Stimulated activated memory B cell treated with anti-CD40 and anti-IgM and Interleukin-4, amounts not matched to agents 10 μg/mL and 1 μg/mL and 100 μg/mL, for 72 hours (primary cell): ENCODE measurements at regions not wholly inside any gene's neighbourhood (a gene's known extent, or its start where the extent isn't known, plus 50 kb on each side); places are given as distances from the start of the nearest gene placed in this dataset.
"Not testable (repeated sequence)": the region's sequence is repeated elsewhere in the genome, so short reads cannot be mapped to it uniquely, and the experiment has no call there.

Source experiments
- ATAC-seq: fragments of 150-1000 bp; cut with Tn5 transposase; 2 replicates; pipeline ENCODE4 v1.10.0; 2021
- H3K27ac Mint-ChIP-seq: one replicate; pipeline ENCODE4 v1.8.0; 2022; ENCODE audit warnings: mild to moderate bottlenecking, mixed read lengths
- H3K27me3 Mint-ChIP-seq: one replicate; pipeline ENCODE4 v1.8.0; 2022; ENCODE audit warnings: mixed read lengths
- H3K36me3 Mint-ChIP-seq: one replicate; pipeline ENCODE4 v1.8.0; 2022; ENCODE audit warnings: mixed read lengths
- H3K4me1 Mint-ChIP-seq: one replicate; pipeline ENCODE4 v1.8.0; 2022; ENCODE audit warnings: mixed read lengths
- H3K4me3 Mint-ChIP-seq: one replicate; pipeline ENCODE4 v1.8.0; 2022; ENCODE audit warnings: mild to moderate bottlenecking, moderate library complexity, mixed read lengths
- H3K9me3 Mint-ChIP-seq: one replicate; pipeline ENCODE4 v1.8.0; 2022; ENCODE audit warnings: mixed read lengths

DNA sequence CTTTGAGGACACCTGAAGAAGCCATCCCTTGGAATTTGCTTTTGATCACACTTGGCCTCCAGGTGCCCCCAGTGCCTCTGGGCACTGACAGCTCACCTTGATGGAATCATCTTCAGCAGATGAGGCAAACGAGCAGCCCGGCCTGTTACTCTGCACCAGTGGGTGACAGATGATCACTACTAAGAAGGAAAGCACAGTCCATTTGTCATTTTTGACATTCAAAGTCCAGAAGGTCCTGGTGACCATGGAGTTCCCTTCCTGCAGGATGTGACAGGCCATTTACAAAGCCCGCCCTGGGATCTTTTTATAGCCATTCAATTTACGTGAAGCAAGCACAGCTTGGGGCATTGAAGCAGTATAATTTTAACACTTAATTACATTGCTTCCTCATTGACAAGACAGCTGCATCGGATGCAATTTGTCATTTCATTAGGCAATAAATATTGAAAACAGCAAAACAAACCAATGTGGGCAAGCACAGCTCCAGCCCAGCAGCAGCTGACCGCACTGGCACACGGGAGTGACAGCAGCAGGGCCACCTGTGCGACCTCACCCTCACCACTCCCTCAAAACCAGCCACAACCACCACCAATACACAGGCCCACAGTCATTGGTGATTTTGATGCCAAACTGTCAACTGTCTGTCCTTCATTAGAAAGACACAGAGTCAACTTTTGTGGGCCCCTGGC, 76.0 kb upstream of the SLC66A3 start:
- H3K36me3 Mint-ChIP-seq, result no peaks in the 10 kb centered on the region
- peaks cover 7% of the 10 kb centered on the region for H3K9me3 Mint-ChIP-seq
- ATAC-seq, result no peak
- no peak overlapping the region for H3K27ac Mint-ChIP-seq
- no peak overlapping the region for H3K4me3 Mint-ChIP-seq
- no peaks in the 10 kb centered on the region for H3K4me1 Mint-ChIP-seq
- H3K27me3 Mint-ChIP-seq, result peaks cover 46% of the 10 kb centered on the region

DNA sequence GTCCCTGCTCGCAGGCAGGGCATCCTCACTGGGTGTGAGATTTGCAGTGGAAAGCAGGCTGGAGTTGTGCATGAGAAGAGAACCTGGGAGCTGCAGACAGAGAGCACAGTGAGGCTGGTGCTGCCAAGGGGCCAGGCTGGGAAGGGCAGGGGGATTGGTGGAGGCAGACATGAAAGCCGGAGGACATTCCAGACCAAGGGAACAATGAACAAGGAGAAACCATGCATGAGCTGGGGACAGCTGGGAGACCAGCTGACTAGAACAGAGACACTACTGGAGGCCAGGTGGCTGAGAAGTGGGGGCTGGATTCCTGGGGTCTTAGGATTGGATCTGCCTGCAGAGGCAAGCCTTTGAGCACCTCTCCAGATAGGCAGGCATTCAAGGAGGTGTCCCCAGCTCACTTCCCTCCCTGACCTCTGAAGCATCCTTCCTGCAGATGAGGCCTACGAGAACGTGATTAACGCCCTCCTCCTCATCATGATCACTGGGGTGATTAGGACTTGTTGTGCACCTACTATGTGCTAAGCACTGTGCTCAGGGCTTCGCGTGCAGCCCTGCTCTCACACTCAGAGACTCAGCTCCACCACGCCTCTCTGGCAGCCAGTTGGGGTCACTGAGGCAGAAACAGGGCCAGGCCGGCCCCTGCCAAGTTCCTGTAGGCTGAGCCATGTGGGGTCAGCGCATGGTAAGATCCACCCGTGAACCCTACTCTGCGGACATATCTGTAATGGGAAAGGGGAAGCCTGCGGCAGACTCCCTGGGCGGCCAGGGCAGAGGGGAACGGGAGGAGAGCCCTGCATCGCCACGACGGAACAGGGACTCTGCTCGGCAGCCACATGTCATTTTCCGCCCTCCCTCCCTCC, 74.8 kb upstream of the SLC66A3 start:
- Mint-ChIP-seq H3K27ac (no peak overlapping the region), H3K9me3 (peaks cover 7% of the 10 kb centered on the region), H3K36me3 (no peaks in the 10 kb centered on the region), H3K4me3 (no peak overlapping the region), H3K4me1 (no peaks in the 10 kb centered on the region), H3K27me3 (peaks cover 58% of the 10 kb centered on the region)
- ATAC-seq, result peak; percentile 32

DNA sequence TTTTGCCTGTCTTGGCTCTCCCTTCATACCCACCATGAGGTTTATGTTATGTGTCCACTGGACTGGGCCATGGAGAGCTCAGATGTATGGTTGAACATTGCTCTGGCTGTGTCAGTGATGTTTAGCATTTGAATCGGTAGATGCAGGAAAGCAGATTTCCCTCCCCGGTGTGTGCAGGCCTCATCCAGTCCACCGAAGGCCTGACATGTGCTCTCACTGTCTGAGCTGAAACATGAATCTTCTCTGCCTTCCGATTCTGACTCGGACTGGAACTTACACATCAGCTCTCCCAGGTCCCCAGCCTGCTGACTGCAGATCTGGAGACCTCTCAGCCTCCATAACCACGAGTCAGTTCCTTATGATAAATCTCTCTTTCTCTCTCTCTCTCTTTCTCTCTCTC, 72.4 kb upstream of the SLC66A3 start:
- H3K27me3 Mint-ChIP-seq, result peaks cover 65% of the 10 kb centered on the region
- H3K27ac Mint-ChIP-seq, result no peak overlapping the region
- H3K4me1 Mint-ChIP-seq, result no peaks in the 10 kb centered on the region
- no peaks in the 10 kb centered on the region for H3K36me3 Mint-ChIP-seq
- no peak overlapping the region for H3K4me3 Mint-ChIP-seq
- no peak for ATAC-seq
- peaks cover 7% of the 10 kb centered on the region for H3K9me3 Mint-ChIP-seq

DNA sequence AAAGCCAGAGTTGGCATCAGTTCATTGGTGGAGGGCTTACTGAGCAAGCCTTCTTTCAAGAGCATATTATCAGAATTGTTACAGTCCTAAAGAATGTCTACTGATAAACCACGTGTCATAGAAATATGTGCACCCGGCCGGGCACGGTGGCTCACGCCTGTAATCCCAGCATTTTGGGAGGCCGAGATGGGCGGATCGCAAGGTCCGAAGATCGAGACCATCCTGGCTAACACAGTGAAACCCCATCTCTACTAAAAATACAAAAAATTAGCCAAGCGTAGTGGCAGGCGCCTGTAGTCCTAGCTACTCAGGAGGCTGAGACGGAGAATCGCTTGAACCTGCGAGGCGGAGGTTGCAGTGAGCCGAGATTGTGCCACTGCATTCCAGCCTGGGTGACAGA, 66.4 kb upstream of the SLC66A3 start:
- not testable (repeated sequence) for H3K27ac Mint-ChIP-seq, H3K4me1 Mint-ChIP-seq, H3K9me3 Mint-ChIP-seq, H3K4me3 Mint-ChIP-seq, H3K36me3 Mint-ChIP-seq, ATAC-seq
- peaks cover 53% of the 10 kb centered on the region for H3K27me3 Mint-ChIP-seq

DNA sequence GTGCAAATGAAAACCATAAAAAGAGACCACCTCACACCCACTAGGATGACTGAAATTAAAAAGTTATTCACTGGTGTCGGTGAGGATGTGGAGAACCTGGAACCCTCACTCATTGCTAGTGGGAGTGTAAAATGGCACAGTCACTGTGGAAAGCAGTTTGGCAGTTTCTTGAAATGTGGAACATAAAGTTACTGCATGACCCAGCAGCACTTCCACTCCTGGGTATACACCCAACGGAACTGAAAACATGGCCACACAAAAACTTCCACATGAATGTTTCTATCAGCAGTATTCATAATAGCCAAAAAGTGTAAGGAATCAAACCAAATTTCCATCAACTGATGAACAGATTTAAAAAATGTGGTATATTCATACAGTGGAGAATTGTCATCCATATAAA, 65.1 kb upstream of the SLC66A3 start:
- Mint-ChIP-seq H3K27me3 (peaks cover 42% of the 10 kb centered on the region), H3K36me3 (no peaks in the 10 kb centered on the region), H3K9me3 (no peaks in the 10 kb centered on the region), H3K4me3 (no peak overlapping the region), H3K4me1 (no peaks in the 10 kb centered on the region), H3K27ac (no peak overlapping the region)
- ATAC-seq, result no peak

DNA sequence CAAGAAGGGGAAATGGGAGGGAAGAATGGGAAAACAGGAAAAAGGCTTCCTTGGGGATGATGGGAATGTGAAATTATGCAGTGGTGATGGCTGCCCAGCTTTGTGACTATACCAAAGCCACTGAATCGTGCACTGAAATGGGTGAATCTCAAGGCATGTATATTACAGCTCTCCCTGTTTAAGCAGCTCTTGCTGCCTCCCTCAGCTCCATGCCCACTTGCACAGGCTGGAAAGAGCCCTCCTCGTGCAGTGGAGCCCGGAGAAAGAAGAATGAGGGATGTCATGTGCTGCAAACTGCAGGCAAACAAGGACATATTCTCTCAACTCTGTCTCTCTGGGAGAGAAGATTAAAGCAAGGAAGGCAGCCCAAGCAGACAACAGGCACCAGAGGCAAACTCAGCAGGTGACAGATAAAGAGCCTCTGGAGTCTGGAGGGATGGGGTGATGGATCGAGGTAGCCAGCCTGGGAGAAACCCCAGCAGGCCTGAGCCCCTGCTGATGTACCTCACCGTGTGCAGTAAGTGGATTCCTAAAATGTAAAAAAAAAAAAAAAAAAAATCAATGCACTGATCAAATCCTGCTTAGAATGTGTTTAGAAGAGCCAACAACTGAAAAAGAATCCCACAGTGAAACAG, 62.4 kb upstream of the SLC66A3 start:
- peaks cover 22% of the 10 kb centered on the region for H3K27me3 Mint-ChIP-seq
- H3K27ac Mint-ChIP-seq, result no peak overlapping the region
- no peak overlapping the region for H3K4me3 Mint-ChIP-seq
- H3K4me1 Mint-ChIP-seq, result no peaks in the 10 kb centered on the region
- H3K36me3 Mint-ChIP-seq, result no peaks in the 10 kb centered on the region
- ATAC-seq, result no peak
- H3K9me3 Mint-ChIP-seq, result no peaks in the 10 kb centered on the region

DNA sequence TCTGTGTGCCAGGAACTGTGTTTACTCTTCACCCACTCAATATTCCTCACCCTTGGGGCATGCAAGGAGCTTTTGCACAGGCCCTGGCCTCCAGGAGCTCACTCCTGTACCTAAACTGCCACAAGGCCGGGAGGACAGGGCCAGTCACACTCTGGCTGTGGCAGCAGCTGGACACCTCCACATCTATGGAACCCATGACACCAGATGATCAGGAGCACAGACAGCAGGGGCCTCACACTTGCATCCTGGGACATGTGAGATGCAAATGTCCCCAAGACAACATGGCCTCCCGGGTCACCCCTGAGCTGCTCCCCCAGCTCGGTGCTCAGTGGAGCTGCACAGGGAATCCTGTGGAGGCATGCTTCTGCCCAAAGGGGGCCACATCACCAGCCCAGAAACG, 61.8 kb upstream of the SLC66A3 start:
- Mint-ChIP-seq H3K9me3 (no peaks in the 10 kb centered on the region), H3K27ac (no peak overlapping the region), H3K4me1 (no peaks in the 10 kb centered on the region), H3K4me3 (no peak overlapping the region), H3K36me3 (no peaks in the 10 kb centered on the region), H3K27me3 (peaks cover 19% of the 10 kb centered on the region)
- ATAC-seq, result no peak

DNA sequence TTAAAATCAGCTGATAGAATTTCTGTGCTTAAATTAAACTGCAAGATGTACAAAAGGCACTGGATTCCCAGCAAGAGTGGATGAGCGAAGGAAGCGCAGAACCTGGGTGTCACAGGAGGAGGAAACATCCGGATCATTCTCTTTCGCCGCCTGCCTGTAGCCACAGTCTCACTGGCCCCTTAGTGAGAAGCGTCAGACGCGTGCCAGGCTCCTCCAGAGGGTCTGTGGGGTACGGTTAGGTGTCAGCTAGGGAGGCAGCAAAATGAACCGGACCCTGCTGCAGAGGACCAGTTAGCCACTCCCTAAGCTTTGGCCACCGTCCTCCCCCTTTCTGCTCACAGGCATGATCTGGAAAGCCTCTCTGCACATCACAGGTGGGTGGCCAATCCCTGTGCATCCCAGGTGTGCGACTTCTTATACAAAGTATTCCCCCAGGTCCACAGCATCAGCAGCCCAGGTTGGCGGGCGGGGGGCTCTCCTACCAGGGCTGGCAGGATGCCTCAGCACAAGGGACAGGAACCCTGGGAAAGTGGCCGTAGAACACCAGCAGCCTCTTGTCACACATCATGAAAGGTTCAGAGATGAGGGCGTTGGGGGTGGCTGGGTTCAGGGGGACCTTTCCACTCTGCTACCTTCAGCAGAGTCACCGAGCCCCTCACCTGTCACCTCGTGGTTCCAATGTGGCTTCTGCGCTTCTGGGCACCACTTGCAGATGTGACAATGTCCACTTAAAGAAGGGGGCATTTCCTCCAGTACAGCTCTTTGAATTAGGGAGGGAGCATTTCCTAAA, 61.1 kb upstream of the SLC66A3 start:
- Mint-ChIP-seq H3K27ac (no peak overlapping the region), H3K36me3 (no peaks in the 10 kb centered on the region), H3K4me1 (no peaks in the 10 kb centered on the region), H3K9me3 (no peaks in the 10 kb centered on the region), H3K4me3 (no peak overlapping the region), H3K27me3 (peaks cover 21% of the 10 kb centered on the region)
- no peak for ATAC-seq

DNA sequence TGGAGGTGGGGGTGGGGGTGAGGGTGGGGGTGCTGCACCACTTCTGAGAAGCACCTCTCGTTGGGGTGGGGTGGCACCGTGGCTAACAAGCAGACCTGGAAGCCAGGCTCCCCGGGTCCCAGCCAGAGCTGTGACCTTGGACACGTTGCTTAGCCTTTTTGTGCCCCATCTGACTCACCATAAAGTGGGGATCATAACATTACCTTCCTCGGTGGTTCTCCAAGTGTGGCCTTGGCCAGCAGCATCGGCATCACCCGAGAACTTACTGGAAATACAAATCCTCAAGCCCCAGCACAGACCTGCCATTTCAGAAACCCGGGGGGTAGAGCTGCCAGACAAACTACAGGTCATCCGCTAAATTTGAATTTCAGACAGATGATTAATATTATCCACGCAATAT, 58.7 kb upstream of the SLC66A3 start:
- no peaks in the 10 kb centered on the region for H3K9me3 Mint-ChIP-seq
- no peak for ATAC-seq
- no peaks in the 10 kb centered on the region for H3K36me3 Mint-ChIP-seq
- peaks cover 42% of the 10 kb centered on the region for H3K27me3 Mint-ChIP-seq
- no peaks in the 10 kb centered on the region for H3K4me1 Mint-ChIP-seq
- H3K4me3 Mint-ChIP-seq, result no peak overlapping the region
- no peak overlapping the region for H3K27ac Mint-ChIP-seq

DNA sequence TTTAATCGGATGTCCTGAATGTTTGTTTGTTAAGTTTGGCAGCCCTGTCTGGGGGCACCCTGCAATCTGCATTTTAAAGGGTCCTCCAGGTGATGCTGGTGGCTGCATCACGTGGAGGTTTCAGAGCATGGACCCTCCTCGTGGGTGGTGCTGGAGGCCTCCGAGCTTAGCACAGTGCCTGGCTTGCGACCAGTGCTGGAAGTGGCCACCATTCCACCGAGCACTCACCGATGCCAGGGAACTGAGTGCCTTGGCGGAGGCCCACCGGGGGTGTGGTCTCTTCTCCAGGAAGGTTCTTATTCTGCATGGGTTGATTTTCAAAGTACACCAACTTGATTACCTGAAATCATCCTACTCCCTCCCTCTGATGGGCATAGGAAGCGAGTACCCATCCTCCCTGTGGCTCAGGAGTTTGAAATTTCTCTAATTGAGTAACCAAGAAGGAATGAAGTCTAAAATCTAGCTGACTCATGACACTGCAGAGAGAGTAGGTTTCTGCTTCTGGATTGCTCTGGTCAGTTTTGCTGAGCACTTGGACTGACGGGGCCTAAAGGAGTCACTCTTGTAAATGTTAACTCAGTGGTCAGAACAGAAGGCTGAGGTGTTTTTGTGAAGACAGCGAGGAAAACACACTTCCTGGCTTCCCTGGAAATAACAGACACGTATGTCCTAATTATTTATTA, 58.1 kb upstream of the SLC66A3 start:
- no peaks in the 10 kb centered on the region for H3K9me3 Mint-ChIP-seq
- ATAC-seq, result no peak
- H3K4me3 Mint-ChIP-seq, result no peak overlapping the region
- no peak overlapping the region for H3K27ac Mint-ChIP-seq
- H3K36me3 Mint-ChIP-seq, result no peaks in the 10 kb centered on the region
- H3K4me1 Mint-ChIP-seq, result no peaks in the 10 kb centered on the region
- peaks cover 46% of the 10 kb centered on the region for H3K27me3 Mint-ChIP-seq

DNA sequence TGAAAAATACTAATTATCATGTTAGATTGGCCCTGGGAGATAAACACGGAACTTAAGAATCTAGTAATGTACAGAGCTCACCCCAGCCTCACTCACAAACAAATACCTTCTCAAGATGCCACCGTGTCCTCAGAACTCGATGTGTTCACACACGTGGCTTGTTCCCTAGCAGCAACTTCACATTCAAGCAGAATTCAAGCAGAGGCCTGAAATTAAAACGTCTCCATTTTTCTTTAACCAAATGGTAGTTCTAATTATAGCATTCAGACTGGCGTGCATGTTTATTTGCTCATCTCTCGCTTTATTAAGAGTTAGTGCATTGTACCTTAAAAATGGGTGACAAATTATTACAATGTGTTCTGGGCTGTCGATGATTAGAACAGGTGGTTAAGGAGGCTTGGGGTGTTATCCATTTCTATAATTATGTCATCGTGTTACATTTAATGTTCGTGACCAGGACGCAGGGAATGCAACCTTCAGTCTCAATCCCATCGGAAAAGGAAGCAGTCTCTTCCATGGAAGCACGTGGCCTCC, 57.3 kb upstream of the SLC66A3 start:
- H3K36me3 Mint-ChIP-seq, result no peaks in the 10 kb centered on the region
- H3K27ac Mint-ChIP-seq, result no peak overlapping the region
- H3K27me3 Mint-ChIP-seq, result peaks cover 45% of the 10 kb centered on the region
- no peak overlapping the region for H3K4me3 Mint-ChIP-seq
- H3K9me3 Mint-ChIP-seq, result no peaks in the 10 kb centered on the region
- no peaks in the 10 kb centered on the region for H3K4me1 Mint-ChIP-seq
- ATAC-seq, result no peak

DNA sequence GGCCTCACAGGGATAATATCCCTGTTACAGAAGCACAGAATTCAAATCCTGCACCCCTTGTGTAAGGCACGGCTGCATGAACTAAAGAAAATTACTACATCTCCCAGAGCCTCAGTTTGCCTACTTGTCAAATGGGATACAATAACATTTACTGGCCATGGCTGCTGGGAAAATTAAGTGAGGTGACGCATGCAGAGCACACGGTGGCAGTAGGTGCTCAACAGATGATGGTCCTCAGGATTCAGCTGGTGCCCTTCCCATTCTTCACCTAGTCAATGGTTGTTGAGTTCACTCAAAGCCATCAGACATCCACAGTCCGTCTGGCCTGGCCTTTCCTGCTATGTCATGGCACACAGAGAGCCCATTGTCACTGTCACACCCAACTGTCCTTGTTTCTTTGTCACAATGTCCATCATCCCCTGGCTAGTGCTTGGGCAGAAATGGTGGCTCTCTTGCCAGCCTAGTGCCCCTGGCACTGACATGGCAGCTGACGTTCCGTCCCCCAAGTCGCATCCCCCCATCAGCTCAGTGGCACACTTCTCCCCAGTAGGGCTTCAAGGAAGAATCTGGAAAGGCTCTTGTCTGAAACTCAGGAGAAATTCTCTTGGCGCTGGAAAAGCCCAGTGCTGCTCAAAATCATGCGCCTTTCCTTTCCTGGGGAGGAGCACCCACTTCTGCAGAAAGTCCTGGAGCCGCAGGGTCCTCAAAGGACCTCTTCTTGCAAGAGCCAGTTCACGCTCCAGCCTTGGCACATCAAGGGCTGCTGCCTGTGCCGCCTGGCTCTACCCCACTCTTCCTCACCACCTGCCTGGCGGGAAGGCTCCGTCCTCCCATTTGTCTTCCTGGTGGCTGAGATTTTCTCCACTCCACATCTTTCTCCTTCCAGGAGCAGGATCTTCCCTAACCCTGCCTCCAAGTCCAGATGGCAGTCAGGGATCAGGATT, 55.9 kb upstream of the SLC66A3 start:
- H3K27ac Mint-ChIP-seq, result no peak overlapping the region
- H3K36me3 Mint-ChIP-seq, result no peaks in the 10 kb centered on the region

DNA sequence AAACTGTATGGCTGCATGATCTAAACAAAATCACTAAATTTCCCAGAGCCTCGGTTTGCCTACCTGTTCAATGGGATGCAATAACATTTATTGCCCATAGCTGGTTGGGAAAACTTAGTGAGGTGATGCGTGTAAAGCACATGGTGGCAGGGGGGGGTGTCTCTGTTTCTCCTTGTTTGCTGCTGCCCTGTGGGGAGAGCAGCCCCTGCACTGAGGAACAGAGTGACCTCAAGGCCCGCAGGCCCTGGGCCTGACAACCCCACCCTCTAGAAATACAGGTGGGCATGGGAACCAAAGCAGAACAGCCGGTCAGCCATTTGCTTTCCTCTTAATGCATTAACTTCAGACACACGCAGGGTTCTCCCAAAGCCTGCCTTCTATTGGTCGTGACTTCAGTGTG, 55.1 kb upstream of the SLC66A3 start:
- no peak overlapping the region for H3K4me3 Mint-ChIP-seq
- no peaks in the 10 kb centered on the region for H3K4me1 Mint-ChIP-seq
- H3K36me3 Mint-ChIP-seq, result no peaks in the 10 kb centered on the region
- no peaks in the 10 kb centered on the region for H3K9me3 Mint-ChIP-seq
- H3K27ac Mint-ChIP-seq, result no peak overlapping the region
- H3K27me3 Mint-ChIP-seq, result peaks cover 51% of the 10 kb centered on the region
- no peak for ATAC-seq

More for the DNA sequence above, 55.9 kb upstream of the SLC66A3 start:
- no peak overlapping the region for H3K4me3 Mint-ChIP-seq
- H3K4me1 Mint-ChIP-seq, result no peaks in the 10 kb centered on the region
- ATAC-seq, result no peak
- no peaks in the 10 kb centered on the region for H3K9me3 Mint-ChIP-seq
- H3K27me3 Mint-ChIP-seq, result peaks cover 45% of the 10 kb centered on the region

DNA sequence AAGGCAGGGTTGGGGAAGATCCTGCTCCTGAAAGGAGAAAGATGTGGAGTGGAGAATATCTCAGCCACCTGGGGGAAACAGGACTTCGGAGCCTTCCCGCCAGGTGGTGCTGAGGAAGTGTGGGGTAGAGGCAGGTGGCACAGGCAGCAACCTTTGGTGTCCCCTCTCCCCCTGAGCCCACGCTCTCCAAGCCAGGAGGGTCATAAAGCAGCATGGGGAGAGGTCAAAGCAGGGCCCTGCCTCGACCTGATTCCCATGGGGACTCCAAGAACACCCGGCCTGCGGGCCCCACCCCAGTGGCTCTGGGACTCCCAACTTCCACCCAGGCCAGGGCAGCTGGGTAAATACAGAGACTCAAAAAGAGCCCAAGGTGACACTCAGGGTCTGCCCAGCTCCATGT, 54.3 kb upstream of the SLC66A3 start:
- H3K9me3 Mint-ChIP-seq, result no peaks in the 10 kb centered on the region
- no peak for ATAC-seq
- peaks cover 51% of the 10 kb centered on the region for H3K27me3 Mint-ChIP-seq
- no peaks in the 10 kb centered on the region for H3K36me3 Mint-ChIP-seq
- H3K4me3 Mint-ChIP-seq, result no peak overlapping the region
- no peaks in the 10 kb centered on the region for H3K4me1 Mint-ChIP-seq
- no peak overlapping the region for H3K27ac Mint-ChIP-seq
